Muscle of leg (tissue), 3 donors: ENCODE measurements at regions not wholly inside any gene's neighbourhood (a gene's known extent, or its start where the extent isn't known, plus 50 kb on each side); places are given as distances from the start of the nearest gene placed in this dataset.
"Not testable (repeated sequence)": the region's sequence is repeated elsewhere in the genome, so short reads cannot be mapped to it uniquely, and the experiment has no call there.

Experiments used
- DNase-seq: peaks from one replicate; pipeline ENCODE4 v3.0.0; 2013
- H3K27ac ChIP-seq: one replicate; pipeline ENCODE4 v1.5.1; 2013; ENCODE audit warnings: mild to moderate bottlenecking, low read length, control low read depth
- H3K27me3 ChIP-seq: one replicate; pipeline ENCODE4 v1.6.1; 2013; ENCODE audit warnings: low read length; ENCODE audit not compliant: control insufficient read depth, insufficient read depth
- H3K36me3 ChIP-seq: one replicate; pipeline ENCODE4 v1.6.1; 2013; ENCODE audit warnings: low read length; ENCODE audit not compliant: control insufficient read depth, insufficient read depth
- H3K4me1 ChIP-seq: one replicate; pipeline ENCODE4 v1.6.1; 2013; ENCODE audit warnings: low read length; ENCODE audit not compliant: control insufficient read depth, insufficient read depth
- H3K4me3 ChIP-seq: one replicate; pipeline ENCODE4 v1.5.1; 2013; ENCODE audit warnings: low read length, control low read depth
- H3K9me3 ChIP-seq: replicated peaks from 2 replicates; pipeline ENCODE4 v1.6.1; 2013; ENCODE audit warnings: low read depth, low read length; ENCODE audit not compliant: control insufficient read depth
- WGBS: methylation state at CpG from one replicate; pipeline ENCODE4 v1.1.5; 2013; ENCODE audit warnings: missing lambda C conversion rate; ENCODE audit not compliant: insufficient coverage; 5-methylcytosine and 5-hydroxymethylcytosine counted together

GRCh38 chr12:25615119-25615518 is 62.0 kb upstream of the LMNTD1 start:
- Histone ChIP-seq H3K9me3 (no peaks in the 10 kb centered on the region), H3K27me3 (no peaks in the 10 kb centered on the region), H3K4me3 (no peak overlapping the region), H3K4me1 (no peaks in the 10 kb centered on the region), H3K36me3 (no peaks in the 10 kb centered on the region), H3K27ac (no peak overlapping the region)
- DNase-seq: peak; percentile 18
- WGBS: 75% methylated on average over 1 of the region's 3 CpGs

GRCh38 chr12:25616286-25616685 is 63.2 kb upstream of the LMNTD1 start:
- no peaks in the 10 kb centered on the region for H3K4me1 ChIP-seq
- DNase-seq: no peak
- no CpG with 5 or more reads among the region's 1 CpG for WGBS

GRCh38 chr12:25617991-25618390 is 64.9 kb upstream of the LMNTD1 start:
- Histone ChIP-seq H3K4me1 (no peaks in the 10 kb centered on the region), H3K4me3 (no peak overlapping the region), H3K36me3 (no peaks in the 10 kb centered on the region), H3K27ac (no peak overlapping the region), H3K9me3 (no peaks in the 10 kb centered on the region), H3K27me3 (no peaks in the 10 kb centered on the region)
- WGBS: 100% methylated on average over 1 of the region's 1 CpG
- DNase-seq: no peak

More at GRCh38 chr12:25616286-25616685, 63.2 kb upstream of the LMNTD1 start:
- H3K27me3 ChIP-seq: no peaks in the 10 kb centered on the region
- no peaks in the 10 kb centered on the region for H3K9me3 ChIP-seq
- H3K36me3 ChIP-seq: no peaks in the 10 kb centered on the region
- no peak overlapping the region for H3K27ac ChIP-seq
- H3K4me3 ChIP-seq: no peak overlapping the region

- H3K4me3 ChIP-seq: no peak overlapping the region
These were observed 70.7 kb upstream of the LMNTD1 start for GRCh38 chr12:25623816-25624215.

GRCh38 chr12:25625146-25625545 is 72.1 kb upstream of the LMNTD1 start:
- H3K27ac ChIP-seq: no peak overlapping the region
- H3K36me3 ChIP-seq: no peaks in the 10 kb centered on the region
- no peaks in the 10 kb centered on the region for H3K9me3 ChIP-seq
- no peak overlapping the region for H3K4me3 ChIP-seq
- H3K27me3 ChIP-seq: no peaks in the 10 kb centered on the region
- no CpG with 5 or more reads among the region's 2 CpGs for WGBS
- H3K4me1 ChIP-seq: no peaks in the 10 kb centered on the region
- DNase-seq: no peak

More at GRCh38 chr12:25623816-25624215, 70.7 kb upstream of the LMNTD1 start:
- H3K27me3 ChIP-seq: no peaks in the 10 kb centered on the region
- 100% methylated on average over 1 of the region's 1 CpG for WGBS
- no peaks in the 10 kb centered on the region for H3K9me3 ChIP-seq
- no peak for DNase-seq
- no peaks in the 10 kb centered on the region for H3K36me3 ChIP-seq
- H3K4me1 ChIP-seq: no peaks in the 10 kb centered on the region
- H3K27ac ChIP-seq: no peak overlapping the region

- Histone ChIP-seq H3K9me3 (no peaks in the 10 kb centered on the region), H3K4me3 (no peak overlapping the region), H3K27ac (no peak overlapping the region), H3K4me1 (no peaks in the 10 kb centered on the region), H3K36me3 (no peaks in the 10 kb centered on the region), H3K27me3 (no peaks in the 10 kb centered on the region)
- DNase-seq: no peak
- WGBS: no CpG with 5 or more reads among the region's 3 CpGs
These were observed 76.3 kb upstream of the LMNTD1 start for GRCh38 chr12:25629341-25629740.

GRCh38 chr12:25630735-25631515 is 77.8 kb upstream of the LMNTD1 start:
- not testable (repeated sequence) for H3K4me1 ChIP-seq

GRCh38 chr12:25633149-25633548 is 80.1 kb upstream of the LMNTD1 start:
- H3K36me3 ChIP-seq, H3K9me3 ChIP-seq, H3K27ac ChIP-seq, H3K4me3 ChIP-seq, H3K4me1 ChIP-seq, H3K27me3 ChIP-seq, DNase-seq: not testable (repeated sequence)
- no CpG with 5 or more reads among the region's 1 CpG for whole genome bisulfite sequencing

More at GRCh38 chr12:25630735-25631515, 77.8 kb upstream of the LMNTD1 start:
- H3K27ac ChIP-seq, H3K27me3 ChIP-seq, H3K4me3 ChIP-seq, DNase-seq, H3K9me3 ChIP-seq, H3K36me3 ChIP-seq: not testable (repeated sequence)
- WGBS: 88% methylated on average over 7 of the region's 11 CpGs

- no peak overlapping the region for H3K27ac ChIP-seq
- no peak overlapping the region for H3K4me3 ChIP-seq
- no peaks in the 10 kb centered on the region for H3K9me3 ChIP-seq
- no peaks in the 10 kb centered on the region for H3K4me1 ChIP-seq
- no peak for DNase-seq
- H3K36me3 ChIP-seq: no peaks in the 10 kb centered on the region
- H3K27me3 ChIP-seq: no peaks in the 10 kb centered on the region
These were observed 84.7 kb upstream of the LMNTD1 start for GRCh38 chr12:25637752-25638151.

- DNase-seq: no peak
- no CpG with 5 or more reads among the region's 5 CpGs for WGBS
- Histone ChIP-seq H3K9me3 (no peaks in the 10 kb centered on the region), H3K27ac (no peak overlapping the region), H3K27me3 (no peaks in the 10 kb centered on the region), H3K36me3 (no peaks in the 10 kb centered on the region), H3K4me1 (no peaks in the 10 kb centered on the region), H3K4me3 (no peak overlapping the region)
These were observed 86.3 kb upstream of the LMNTD1 start for GRCh38 chr12:25639406-25639805.

- Histone ChIP-seq H3K27ac (no peak overlapping the region), H3K9me3 (no peaks in the 10 kb centered on the region), H3K36me3 (no peaks in the 10 kb centered on the region), H3K4me1 (peaks cover 3% of the 10 kb centered on the region), H3K27me3 (no peaks in the 10 kb centered on the region), H3K4me3 (no peak overlapping the region)
- peak; percentile 74 for DNase-seq
- 19% methylated on average over 3 of the region's 3 CpGs for WGBS
These were observed 91.9 kb upstream of the LMNTD1 start for GRCh38 chr12:25644979-25645378.
